ENCODE measurements at regions not wholly inside any gene's neighbourhood (a gene's known extent, or its start where the extent isn't known, plus 50 kb on each side); places are given as distances from the start of the nearest gene placed in this dataset.

- WGBS, 5 donors: 70 to 84% (median 78%) methylated on average over 7 of the region's 7 CpGs
- Histone ChIP-seq H3K4me1 (no peaks in the 10 kb centered on the region), H3K27ac (no peak overlapping the region), H3K27me3 (replicated peaks in 1 of 7) (no peaks in the 10 kb centered on the region), H3K9me3 (peaks cover 0 to 13% (median 0%) of the 10 kb centered on the region in 8 donors), H3K36me3 (no peaks in the 10 kb centered on the region), H3K4me3 (no peak overlapping the region)
- TF ChIP-seq CTCF (IDR thresholded peaks at IDR 0.05 in 8 of 11, conservative IDR thresholded peaks at IDR 0.05 in 3 of 11): no peak
- TF ChIP-seq POLR2A (IDR thresholded peaks at IDR 0.05): no peak
- TF ChIP-seq POLR2AphosphoS5 (IDR thresholded peaks at IDR 0.05): no peak
- intact Hi-C loops (cut with DNase I; ENCODE audit: low total_unique reads): no loop called here
- DNase-seq: no peak
These were observed 270.0 kb upstream of the ZFP64 start for GRCh38 chr20:52461582-52461981.

- no peaks in the 10 kb centered on the region for H3K27me3 ChIP-seq (replicated peaks in 1 of 7)
- H3K4me1 ChIP-seq: no peaks in the 10 kb centered on the region
- 84 to 92% (median 87%) methylated on average over 4 of the region's 4 CpGs for WGBS, 5 donors
- H3K4me3 ChIP-seq: no peak overlapping the region
- DNase-seq: no peak
- peaks cover 0 to 8% (median 0%) of the 10 kb centered on the region in 8 donors for H3K9me3 ChIP-seq
- intact Hi-C loops (cut with DNase I; ENCODE audit: low total_unique reads): no loop called here
- H3K27ac ChIP-seq: no peak overlapping the region
- H3K36me3 ChIP-seq: no peaks in the 10 kb centered on the region
- TF ChIP-seq POLR2A (IDR thresholded peaks at IDR 0.05) (no peak), POLR2AphosphoS5 (IDR thresholded peaks at IDR 0.05) (no peak), CTCF (IDR thresholded peaks at IDR 0.05 in 8 of 11, conservative IDR thresholded peaks at IDR 0.05 in 3 of 11) (no peak)
These were observed 267.6 kb upstream of the ZFP64 start for GRCh38 chr20:52459150-52459549.

GRCh38 chr20:52457826-52458225 is 266.2 kb upstream of the ZFP64 start:
- intact Hi-C loops (cut with DNase I; ENCODE audit: low total_unique reads): no loop called here
- DNase-seq: no peak
- Histone ChIP-seq H3K36me3 (no peaks in the 10 kb centered on the region), H3K4me3 (no peak overlapping the region), H3K27me3 (replicated peaks in 1 of 7) (no peaks in the 10 kb centered on the region), H3K9me3 (peaks cover 0 to 8% (median 0%) of the 10 kb centered on the region in 8 donors), H3K4me1 (no peaks in the 10 kb centered on the region), H3K27ac (no peak overlapping the region)
- TF ChIP-seq CTCF (IDR thresholded peaks at IDR 0.05 in 8 of 11, conservative IDR thresholded peaks at IDR 0.05 in 3 of 11) (no peak), POLR2AphosphoS5 (IDR thresholded peaks at IDR 0.05) (no peak), POLR2A (IDR thresholded peaks at IDR 0.05) (no peak)
- WGBS, 5 donors: 91 to 100% (median 95%) methylated on average over 2 of the region's 2 CpGs

- peaks cover 0 to 4% (median 0%) of the 10 kb centered on the region in 8 donors for H3K9me3 ChIP-seq
- no peaks in the 10 kb centered on the region for H3K36me3 ChIP-seq
- WGBS, 5 donors: 52 to 81% (median 68%) methylated on average over 2 of the region's 2 CpGs
- no peak for DNase-seq
- no peak for TF ChIP-seq POLR2A (IDR thresholded peaks at IDR 0.05)
- TF ChIP-seq POLR2AphosphoS5 (IDR thresholded peaks at IDR 0.05): no peak
- TF ChIP-seq CTCF (IDR thresholded peaks at IDR 0.05 in 8 of 11, conservative IDR thresholded peaks at IDR 0.05 in 3 of 11): no peak
- intact Hi-C loops (cut with DNase I; ENCODE audit: low total_unique reads): no loop called here
- H3K27ac ChIP-seq: no peak overlapping the region
- no peaks in the 10 kb centered on the region for H3K4me1 ChIP-seq
- H3K27me3 ChIP-seq (replicated peaks in 1 of 7): no peaks in the 10 kb centered on the region
- no peak overlapping the region for H3K4me3 ChIP-seq
These were observed 263.1 kb upstream of the ZFP64 start for GRCh38 chr20:52454660-52455059.

All from spleen (tissue), 11 donors.